GM20000 (cell line): ENCODE measurements at regions not wholly inside any gene's neighbourhood (a gene's known extent, or its start where the extent isn't known, plus 50 kb on each side); places are given as distances from the start of the nearest gene placed in this dataset.

ENCODE experiments used
- DNase-seq: peaks from one replicate; pipeline ENCODE4 v3.0.0; 2012; ENCODE audit warnings: low spot score
- TF ChIP-seq, protein P1 (sequence below): IDR thresholded peaks from 2 replicates; pipeline ENCODE4 v1.5.1; 2012; ENCODE audit warnings: mild to moderate bottlenecking, control low read depth; ENCODE audit errors: extremely low read depth, missing control alignments

DNA sequence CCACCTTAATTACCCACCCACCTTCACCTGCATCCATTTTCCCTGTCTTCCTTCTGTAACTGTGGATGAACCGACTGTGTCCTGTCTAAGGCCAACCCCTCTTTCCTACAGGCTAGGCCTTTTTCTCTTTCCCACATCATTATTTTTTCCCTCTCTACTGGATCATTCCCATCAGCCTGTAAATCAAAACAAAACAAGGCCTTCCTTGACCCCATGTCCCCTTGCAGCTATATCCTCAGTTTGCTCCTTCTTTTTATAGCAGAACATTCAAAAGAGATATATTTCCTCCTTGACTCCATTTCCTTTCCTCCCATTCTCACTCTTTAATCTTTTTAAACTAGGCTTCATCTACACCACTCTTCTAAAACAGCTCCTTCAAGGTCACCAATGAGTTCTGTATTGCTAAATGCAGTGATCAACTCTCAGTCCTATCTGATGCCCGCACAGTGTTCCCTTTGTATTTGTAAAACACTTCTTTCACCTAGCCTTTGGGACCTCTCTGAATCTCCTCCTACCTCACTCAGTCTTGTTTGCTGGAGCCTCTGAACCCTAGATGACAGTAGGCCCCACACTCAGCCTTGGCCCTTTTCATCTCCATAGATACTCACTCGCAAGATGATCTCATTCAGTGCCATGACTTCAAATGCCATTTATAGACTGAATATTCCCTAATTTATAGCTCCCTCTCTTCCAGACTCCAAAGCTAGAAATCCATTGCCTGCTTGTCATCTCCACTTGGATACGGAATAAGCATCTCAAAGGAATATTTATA lies 55.7 kb downstream of the CXCR4 start:
- DNase-seq = no peak
- TF ChIP-seq, protein P1, sequence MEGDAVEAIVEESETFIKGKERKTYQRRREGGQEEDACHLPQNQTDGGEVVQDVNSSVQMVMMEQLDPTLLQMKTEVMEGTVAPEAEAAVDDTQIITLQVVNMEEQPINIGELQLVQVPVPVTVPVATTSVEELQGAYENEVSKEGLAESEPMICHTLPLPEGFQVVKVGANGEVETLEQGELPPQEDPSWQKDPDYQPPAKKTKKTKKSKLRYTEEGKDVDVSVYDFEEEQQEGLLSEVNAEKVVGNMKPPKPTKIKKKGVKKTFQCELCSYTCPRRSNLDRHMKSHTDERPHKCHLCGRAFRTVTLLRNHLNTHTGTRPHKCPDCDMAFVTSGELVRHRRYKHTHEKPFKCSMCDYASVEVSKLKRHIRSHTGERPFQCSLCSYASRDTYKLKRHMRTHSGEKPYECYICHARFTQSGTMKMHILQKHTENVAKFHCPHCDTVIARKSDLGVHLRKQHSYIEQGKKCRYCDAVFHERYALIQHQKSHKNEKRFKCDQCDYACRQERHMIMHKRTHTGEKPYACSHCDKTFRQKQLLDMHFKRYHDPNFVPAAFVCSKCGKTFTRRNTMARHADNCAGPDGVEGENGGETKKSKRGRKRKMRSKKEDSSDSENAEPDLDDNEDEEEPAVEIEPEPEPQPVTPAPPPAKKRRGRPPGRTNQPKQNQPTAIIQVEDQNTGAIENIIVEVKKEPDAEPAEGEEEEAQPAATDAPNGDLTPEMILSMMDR = no peak

DNA sequence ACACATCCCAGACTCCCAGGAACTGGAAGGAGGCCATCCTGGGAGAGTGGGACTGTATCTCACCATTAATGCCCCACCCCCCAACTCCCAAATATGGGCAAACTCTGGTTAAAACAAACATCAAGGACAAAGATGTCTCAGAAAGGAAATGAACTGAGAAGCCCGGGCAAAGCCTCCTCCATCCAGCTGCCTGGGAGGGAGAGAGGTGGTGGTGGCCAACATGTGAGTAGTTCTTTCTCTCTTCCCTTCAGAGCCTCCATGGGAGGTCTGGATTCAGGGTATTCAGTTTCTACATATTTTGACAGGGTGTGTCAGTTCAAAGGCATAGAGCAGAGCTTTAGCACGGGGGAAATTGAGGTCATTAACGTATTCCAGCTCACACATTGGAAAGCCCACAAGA lies 57.5 kb downstream of the CXCR4 start:
- no peak for DNase-seq
- TF ChIP-seq, protein P1 = no peak

DNA sequence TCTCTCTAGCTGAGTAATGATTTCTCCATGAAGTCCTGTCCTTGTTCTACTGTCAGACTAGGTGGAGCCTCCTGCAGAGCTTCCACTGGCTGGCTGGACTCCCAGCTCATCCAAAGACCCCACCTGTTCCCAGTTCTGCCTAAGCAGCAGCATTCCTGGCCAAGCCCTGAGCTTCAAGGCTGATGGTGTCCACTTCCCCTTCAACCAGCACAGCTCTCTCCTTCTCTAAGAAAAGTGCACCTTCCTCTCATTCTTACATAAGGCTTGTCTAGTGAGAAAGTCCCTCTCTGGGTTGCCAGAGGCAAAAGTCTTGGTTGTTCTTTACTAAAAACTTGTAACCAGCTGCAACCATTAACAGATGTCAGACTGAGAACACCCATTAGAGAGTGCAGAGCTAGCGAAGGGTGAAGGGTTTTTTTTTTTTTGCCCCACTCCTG lies 58.9 kb downstream of the CXCR4 start:
- TF ChIP-seq, protein P1 = no peak
- DNase-seq = peak; percentile 45

DNA sequence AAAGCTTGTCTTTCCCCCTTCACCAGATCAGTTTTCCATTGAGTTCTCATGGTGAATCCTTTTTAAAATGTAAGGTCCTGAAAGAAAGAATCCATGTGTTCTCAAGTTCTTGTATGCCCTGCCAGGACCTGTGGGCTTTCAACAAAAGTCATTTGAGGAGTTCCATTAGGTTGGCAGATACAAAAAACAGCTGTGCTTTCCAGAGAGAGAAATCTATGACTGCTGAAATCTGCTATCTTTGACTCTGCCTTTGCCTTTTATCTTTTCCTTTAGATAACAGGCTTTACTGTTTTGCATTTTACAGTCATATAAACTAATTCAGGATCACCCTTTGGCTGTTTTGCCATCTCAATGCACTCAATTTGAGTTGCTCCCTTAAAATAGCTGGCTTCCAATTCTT lies 59.7 kb downstream of the CXCR4 start:
- no peak for DNase-seq
- TF ChIP-seq, protein P1 = no peak

DNA sequence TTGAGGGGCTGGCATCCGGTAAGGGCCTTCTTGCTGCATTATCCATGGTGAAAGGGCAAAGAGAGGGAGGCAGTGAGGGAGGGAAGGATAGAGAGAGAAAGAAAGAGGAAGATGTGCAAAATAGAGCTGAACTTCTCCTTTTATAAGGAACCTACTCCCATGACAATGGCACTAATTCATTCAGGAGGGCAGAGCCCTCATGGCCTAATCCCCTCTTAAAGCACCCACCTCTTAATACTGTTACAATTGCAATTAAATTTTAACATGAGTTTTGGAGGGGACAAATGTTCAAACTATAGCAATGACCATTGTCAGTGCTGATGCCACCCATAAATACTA lies 60.2 kb downstream of the CXCR4 start:
- DNase-seq = no peak

DNA sequence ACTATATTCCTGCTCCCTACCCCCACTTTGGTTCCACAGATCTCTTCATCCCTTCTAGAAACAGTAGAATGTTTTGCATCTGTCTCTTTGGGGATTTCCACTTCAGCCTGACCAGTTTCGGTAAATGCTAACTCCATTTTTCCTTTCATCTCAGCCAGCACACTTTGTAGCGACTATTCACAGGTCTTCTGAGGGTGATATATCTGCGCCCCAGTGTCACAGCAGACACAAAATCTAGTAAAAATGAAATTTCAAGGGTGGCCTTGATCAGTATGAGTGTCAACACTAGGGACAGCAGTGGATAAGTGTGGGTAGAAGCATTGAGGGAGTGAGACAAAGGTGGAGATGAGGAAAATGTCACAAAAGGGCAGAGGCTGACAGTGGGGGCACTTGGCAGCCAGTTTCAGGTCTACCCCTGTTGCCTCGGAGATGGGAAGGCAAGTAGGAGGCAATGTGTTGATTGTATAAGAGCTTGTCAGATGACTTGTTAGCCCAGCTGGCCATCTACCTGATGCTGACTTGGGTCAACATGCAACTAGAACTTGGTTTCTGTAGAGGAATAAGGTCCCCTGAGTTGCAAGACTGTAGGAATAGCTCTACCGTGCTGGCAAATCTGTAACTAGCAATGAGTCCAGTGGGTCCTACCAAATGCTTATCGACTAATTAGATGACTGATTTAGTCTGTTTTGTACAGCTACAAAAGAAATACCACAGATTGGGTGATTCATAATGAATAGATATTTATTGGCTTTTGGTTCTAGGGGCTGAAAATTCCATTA lies 60.7 kb downstream of the CXCR4 start:
- TF ChIP-seq, protein P1 = no peak
- peak; percentile 30 for DNase-seq

More for the DNA sequence above, 60.2 kb downstream of the CXCR4 start:
- TF ChIP-seq, protein P1 = no peak
